GM21576 (cell line): ENCODE measurements at regions not wholly inside any gene's neighbourhood (a gene's known extent, or its start where the extent isn't known, plus 50 kb on each side); places are given as distances from the start of the nearest gene placed in this dataset.

ENCODE experiments used
- ATAC-seq: cut with Tn5 transposase; IDR thresholded peaks from one replicate; pipeline ENCODE4 v1.9.1; 2021; ENCODE audit warnings: mild to moderate bottlenecking, moderate library complexity; ENCODE audit not compliant: unreplicated experiment

GRCh38 chr14:96931751-96932150, 134.6 kb downstream of the VRK1 start:
- no peak for ATAC-seq

DNA sequence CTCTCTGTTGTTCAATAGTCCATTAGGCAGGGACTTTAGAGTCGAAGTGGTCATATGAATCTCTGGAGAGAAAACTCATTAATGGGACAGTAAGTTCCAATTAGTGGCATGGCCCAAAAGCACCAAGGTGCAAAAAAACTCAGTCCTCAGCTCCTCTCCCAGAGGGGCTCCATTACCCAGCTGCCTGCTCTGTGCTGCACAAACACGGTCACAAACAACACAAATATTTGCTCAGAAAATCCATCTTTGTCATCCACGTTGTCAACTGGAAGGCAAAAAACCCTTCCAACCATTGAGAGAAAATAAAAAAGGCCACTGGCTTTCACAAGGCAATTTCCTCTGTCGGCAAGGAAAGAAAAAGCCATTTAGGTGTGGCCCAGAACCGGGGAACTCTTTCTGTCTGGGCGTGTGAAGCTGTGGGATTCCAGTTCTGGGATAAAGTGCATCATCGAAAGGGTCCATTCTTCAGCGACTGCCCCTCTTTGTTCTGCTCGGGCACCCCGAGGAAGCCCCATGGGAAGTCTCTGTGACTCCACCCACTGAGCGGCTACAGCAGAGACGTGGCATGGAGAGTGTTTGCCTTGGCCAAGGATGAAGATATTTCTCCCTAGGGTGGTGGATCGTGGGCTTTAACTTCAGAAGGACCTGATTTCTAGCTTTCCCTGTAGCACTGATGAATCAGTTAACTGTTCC, 137.6 kb downstream of the VRK1 start:
- ATAC-seq, result no peak

DNA sequence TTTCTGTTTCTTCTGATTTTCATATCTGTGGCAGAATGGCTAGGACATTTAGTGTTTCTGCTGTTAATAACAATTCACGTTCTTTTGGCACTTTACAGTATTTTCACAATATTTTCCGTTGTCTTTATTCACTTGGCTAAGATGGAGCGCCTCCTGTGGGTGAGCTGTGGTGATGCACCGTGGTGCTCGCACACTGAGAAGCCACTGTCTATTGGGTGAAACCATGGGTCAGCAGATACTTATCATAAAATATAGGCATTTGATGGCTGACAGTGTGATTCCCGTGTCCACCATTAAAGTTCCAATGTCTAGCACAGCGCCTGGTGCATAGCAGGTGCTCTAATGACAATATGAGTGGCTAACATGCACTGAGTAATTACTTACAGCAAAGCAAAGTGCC, 141.8 kb downstream of the VRK1 start:
- ATAC-seq, result no peak

DNA sequence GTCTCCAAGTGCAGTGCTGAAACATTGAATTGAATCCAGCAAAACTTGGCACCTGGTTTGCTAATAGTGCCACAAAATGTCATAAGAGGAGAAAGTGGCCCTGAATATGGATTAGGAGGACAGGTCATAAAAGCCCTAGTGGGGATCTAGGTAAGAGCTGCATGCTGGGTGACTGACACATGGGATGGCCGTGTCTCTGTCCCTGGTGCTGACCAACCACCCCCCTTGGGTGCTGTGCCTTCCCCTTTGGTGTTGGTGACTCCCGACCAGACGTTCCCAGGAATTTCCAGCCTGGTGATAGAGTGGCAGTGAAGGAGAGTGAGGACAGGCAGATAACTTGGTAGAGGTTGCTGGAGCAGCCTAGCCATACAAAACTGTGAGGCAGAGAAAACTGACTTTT, 142.8 kb downstream of the VRK1 start:
- ATAC-seq, result no peak

DNA sequence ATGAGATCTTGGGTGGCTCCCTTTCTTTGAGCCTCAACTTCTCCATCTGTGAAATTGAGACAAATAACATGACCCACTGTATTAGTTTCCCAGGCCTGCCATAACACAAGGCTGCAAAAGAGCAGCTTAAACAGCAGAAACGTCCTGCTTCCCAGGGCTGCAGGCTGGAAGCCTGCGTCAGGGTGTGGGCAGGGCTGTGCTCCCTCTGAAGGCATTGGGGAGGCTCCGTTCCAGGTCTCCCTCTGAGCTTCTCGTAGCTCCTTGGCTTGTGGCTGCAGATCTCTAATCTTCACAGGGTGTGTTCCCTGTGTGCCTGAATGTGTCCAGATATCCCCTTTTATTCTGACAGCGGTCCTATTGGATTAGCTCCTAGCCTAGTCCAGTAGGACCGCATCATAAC, 147.1 kb downstream of the VRK1 start:
- ATAC-seq, result no peak

GRCh38 chr14:96945721-96946120, 148.5 kb downstream of the VRK1 start:
- no peak for ATAC-seq

- ATAC-seq, result no peak
Observed at GRCh38 chr14:96949594-96949993, 152.4 kb downstream of the VRK1 start.

DNA sequence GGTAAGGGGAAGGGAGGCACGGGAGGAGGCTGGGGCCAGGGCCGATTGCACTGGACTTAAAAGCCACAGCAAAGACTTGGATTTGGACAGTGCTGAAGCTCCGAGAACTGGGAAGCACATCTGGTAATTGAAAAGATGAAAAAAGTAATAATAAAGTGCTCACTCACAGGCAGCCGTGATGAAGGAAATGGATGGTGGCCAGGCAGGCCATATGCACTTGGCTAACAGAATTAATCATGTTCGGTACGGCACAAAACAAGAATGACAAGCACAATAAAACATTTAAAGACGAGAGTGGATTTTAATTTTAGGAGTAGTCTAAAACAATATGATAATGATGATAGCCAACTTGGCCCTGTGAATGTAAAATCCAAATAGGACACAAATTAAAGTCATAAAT, 154.3 kb downstream of the VRK1 start:
- no peak for ATAC-seq

DNA sequence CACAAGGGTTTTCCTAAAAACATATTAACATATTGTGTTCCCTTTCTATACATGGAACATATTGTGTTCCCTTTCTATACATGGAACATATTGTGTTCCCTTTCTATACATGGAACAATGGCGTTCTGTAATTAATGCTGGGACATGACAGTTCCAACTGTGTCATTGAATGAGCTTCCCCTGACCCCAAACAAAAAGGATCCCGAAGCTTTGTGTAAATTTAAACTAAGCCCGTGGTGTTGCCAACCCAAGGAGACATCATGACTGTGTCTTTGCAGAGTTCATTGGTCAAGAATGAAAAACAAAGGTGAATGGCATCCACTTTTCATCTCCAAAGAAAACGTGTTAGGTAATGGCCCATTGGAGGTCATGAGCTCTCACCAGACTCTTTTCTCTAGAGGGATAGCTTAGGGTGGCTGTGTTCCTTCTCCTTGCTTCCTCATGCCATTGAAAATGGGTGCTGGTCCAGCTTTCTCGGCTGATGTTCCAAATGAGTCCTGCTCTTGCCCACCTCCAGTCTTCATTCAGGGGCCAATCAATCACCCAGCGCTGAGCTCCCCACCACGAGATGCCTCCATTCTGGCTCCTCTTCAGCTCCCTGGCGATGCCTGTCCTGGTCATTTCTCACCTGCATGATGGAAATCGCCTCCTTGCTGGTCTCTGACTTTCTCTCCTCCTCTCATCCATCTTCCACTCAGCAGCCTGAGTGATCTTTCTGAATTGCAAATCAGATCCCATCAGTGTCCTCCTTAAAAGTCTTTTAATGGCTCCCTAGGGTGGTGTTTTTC, 156.1 kb downstream of the VRK1 start:
- ATAC-seq, result no peak

GRCh38 chr14:96953875-96954185, 156.6 kb downstream of the VRK1 start:
- no peak for ATAC-seq

- ATAC-seq, result no peak
Observed at GRCh38 chr14:96956464-96957239, 159.5 kb downstream of the VRK1 start.

DNA sequence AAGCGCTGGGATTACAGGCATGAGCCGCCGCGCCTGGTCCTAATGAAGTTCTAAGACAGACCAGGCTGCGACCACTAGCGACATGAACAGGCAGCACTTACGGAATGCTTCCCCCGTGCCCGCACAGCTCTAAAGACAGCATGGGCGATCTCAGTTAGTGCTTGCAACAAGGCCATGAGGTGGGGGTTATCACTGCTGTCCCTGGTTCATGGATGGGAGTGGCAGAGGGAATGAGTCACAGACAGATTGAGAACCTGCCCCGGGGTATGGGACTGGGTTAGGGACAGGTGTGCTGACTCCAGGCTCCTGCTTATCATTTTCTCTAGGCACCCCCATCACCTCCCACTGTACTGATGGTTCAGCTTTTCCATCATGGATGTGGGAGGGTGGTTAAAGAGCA, 160.9 kb downstream of the VRK1 start:
- ATAC-seq, result no peak

DNA sequence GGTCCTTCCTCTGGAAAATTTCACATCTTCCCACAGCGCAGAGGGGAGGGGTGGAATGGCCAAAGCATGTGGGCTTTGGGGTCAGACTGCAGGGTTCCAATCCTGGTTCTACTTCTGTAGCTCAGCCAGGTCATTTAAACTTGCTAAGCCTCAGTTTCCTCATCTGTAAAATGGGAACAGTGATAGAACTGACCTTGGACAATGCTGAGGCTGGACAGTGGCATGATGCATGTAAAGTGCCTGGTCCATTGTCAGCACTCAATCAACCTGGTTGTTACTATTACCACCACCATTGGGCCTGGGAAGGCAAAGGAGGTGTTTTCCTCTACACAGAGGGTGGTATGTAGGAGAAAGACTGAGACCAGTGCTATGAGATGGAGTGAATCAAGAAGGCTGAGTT, 162.8 kb downstream of the VRK1 start:
- no peak for ATAC-seq

DNA sequence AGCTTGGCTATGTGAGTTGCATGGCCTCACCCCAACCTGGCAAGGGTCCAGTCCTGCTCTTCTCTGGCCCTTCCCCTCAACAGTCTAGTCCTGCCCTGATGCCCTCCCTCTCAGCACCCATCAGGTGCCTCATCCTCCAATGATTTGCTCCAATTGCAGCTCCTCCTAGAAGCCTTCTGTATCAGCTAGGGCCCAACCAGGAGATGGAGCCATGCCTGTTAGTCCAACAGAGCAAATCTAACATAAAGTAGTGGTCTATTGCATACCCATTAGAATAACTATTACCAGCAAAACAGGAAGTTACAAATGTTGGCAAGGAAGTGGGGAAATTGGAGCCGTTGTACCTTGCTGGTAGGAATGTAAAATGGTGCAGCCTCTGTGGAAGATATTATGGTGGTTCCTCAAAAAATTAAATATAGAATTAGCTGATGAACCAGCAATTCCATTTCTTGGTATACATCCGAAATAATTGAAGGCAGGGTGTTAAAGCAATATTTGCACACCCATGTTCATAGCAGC, 163.5 kb downstream of the VRK1 start:
- ATAC-seq, result no peak

DNA sequence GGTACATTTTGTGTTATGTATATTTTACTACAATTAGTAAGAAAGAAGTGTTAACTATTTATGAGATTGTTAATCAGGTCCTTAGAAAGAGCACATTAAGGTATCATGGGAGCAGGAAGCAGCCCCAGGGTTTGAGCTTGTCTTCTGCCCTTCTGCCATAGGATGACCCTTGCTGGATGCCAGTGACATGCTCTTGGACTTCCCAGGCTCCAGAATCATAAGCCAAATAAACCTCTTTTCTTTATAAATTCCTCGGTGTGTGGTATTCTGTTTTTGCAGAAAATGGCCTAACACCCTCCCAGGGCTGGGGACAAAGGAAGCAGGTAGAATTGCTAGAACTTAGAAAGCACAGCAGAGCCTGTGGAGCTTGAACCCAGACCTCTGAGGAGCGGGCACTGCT, 164.7 kb downstream of the VRK1 start:
- ATAC-seq, result no peak

DNA sequence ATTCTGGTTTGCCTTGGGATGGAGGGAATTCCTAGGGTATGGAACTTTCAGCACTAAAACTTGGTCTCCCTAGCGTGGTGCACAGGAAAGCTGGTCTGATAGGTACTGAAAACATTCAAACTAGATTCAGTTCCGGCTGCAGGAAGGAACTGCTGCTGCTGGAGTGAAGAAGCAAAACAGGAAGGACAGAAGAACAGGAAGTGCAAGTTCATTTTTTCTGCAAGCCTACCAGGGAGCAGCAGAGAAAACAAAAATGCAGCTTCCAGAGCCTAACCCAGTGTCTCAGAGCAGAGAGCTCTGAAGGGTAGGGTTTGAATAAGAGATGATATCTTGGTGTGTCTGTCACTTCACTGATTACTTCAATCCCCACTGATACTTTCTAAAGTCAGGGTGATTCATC, 165.2 kb downstream of the VRK1 start:
- peak; percentile 68 for ATAC-seq

DNA sequence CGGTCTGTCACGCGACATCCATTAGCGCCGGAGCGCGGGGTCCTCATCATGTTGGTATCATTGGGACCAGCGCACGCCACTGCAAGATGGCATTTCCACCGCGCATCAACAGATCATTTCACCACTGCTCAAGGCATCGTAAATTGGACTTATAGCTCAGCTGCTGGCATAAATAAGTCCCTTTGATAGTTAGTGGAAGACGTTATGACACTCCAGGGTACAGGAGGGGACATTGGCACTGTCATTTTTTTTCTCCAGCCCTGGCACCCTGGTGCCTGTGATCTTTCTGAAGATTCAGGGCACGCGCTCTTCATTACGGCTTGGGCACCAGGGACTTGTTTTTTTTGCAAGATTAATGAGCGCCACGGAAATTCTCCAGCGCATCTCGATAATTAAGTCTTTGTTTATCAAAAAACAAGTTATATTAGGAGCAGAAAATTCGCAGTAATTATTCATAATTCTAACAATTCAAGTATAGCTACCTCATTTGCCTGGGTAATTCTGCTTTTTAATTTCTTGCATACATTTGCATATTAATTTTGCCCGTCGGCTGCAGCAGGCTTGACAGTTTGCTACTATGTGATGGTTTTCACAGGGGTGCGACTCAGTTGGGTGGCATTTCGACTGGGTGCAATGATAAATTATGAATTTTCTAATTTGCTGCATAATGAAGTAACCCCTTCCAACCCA, 167.7 kb downstream of the VRK1 start:
- no peak for ATAC-seq

DNA sequence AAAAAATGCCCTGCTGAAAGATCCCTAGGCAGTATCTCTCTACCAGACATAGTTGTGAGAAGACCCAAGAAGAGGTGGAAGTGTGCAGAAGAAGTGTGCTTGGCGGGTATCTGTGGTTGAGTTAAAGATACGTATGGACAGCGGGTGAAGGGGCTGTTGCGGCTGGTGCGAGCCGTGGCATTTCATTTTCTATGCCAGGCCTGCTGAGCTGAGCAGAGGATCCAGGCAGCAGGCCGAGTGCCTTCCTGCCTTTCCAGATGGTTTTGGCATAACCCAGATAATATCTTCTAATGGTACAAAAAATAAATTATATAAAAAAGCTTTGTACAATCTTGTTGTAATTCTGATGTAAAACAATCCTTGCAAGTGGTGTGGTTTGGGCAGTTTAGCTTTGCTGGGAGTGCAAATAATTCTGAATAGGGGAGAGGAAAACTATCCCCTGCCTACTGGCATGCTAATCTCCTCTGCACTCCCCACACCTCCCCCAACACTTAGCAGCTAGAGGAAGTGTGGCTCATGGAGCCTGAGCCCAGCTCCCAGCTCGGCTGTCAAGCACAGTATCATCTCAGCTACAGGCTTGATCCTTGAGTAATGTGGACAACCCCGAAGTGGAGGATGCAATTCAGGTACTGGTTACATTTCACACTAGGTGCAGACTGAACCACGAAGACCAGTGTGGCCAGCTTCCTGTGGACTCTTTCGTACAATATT, 168.9 kb downstream of the VRK1 start:
- ATAC-seq, result no peak

GRCh38 chr14:96975116-96975515, 177.9 kb downstream of the VRK1 start:
- no peak for ATAC-seq

DNA sequence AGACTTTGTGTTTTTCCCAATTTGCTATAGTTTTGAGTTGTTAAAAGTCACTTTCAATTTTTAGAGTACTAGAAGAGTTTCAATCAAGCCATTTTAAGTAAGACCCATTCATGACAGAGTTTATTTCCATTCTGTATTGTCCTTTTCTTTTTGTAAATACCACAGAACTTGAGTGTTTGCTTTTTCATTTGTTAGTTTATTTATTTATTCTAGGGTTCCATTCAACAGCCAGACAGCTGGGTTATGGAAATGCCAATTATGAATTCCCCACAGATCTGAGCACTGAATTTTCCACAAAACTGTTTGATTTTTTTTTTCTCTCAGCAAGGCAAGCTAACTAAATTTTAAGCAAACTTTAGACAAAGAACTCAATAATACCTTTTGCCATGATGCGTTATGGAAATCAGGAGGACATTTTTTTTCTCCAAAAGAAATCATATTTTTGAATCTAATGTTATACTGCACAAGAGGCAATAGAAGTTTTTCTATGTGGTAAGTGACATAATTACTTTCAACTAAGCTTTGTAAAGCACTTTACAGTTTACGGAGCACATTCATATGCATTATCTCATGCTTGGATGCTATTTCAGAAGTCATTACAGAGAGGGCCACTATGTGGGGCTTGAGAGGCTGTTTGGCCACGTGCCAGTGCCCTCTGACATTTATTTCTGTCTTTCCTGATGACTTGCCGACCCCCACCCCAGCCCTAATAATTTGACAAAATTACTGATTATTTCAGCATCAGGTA, 181.5 kb downstream of the VRK1 start:
- no peak for ATAC-seq
